Parathyroid adenoma (tissue), 2 donors: ENCODE measurements at regions not wholly inside any gene's neighbourhood (a gene's known extent, or its start where the extent isn't known, plus 50 kb on each side); places are given as distances from the start of the nearest gene placed in this dataset.

Source experiments
- H2AFZ ChIP-seq: fragments of 300-600 bp; sonication (generic); one replicate; pipeline ENCODE4 v1.7.0; 2017; ENCODE audit warnings: antibody characterized with exemption, mild to moderate bottlenecking
- H3K27ac ChIP-seq: fragments of 300-600 bp; sonication (generic); one replicate; pipeline ENCODE4 v1.7.0; 2017
- H3K27me3 ChIP-seq: fragments of 300-600 bp; sonication (generic); one replicate; pipeline ENCODE4 v1.7.0; 2017; ENCODE audit warnings: low read length; ENCODE audit not compliant: control insufficient read depth, insufficient read depth
- H3K36me3 ChIP-seq: fragments of 300-600 bp; sonication (generic); one replicate; pipeline ENCODE4 v1.7.0; 2017; ENCODE audit warnings: low read length; ENCODE audit not compliant: control insufficient read depth, insufficient read depth
- H3K4me1 ChIP-seq: fragments of 300-600 bp; sonication (generic); one replicate; pipeline ENCODE4 v1.7.0; 2017; ENCODE audit warnings: control low read depth
- H3K4me2 ChIP-seq: fragments of 300-600 bp; sonication (generic); one replicate; pipeline ENCODE4 v1.7.0; 2017; ENCODE audit warnings: low read length
- H3K4me3 ChIP-seq: fragments of 300-600 bp; sonication (generic); one replicate; pipeline ENCODE4 v1.7.0; 2017; ENCODE audit warnings: low read depth, low read length
- H3K79me2 ChIP-seq: fragments of 300-600 bp; sonication (generic); one replicate; pipeline ENCODE4 v1.7.0; 2017; ENCODE audit warnings: control low read depth
- H3K9ac ChIP-seq: fragments of 300-600 bp; sonication (generic); one replicate; pipeline ENCODE4 v1.7.0; 2017; ENCODE audit warnings: mild to moderate bottlenecking
- H3K9me3 ChIP-seq: fragments of 300-600 bp; sonication (generic); one replicate; pipeline ENCODE4 v1.7.0; 2017; ENCODE audit warnings: low read length; ENCODE audit not compliant: control insufficient read depth
- TF ChIP-seq, protein P1 (sequence below): fragments of 300-600 bp; sonication (generic); IDR thresholded peaks from one replicate; pipeline ENCODE4 v1.7.0; 2017; ENCODE audit warnings: antibody characterized with exemption, mild to moderate bottlenecking
- donor health status: primary hyperparathyroidism.

GRCh38 chr10:113967126-113967525 is 76.5 kb upstream of the ADRB1 start:
- Histone ChIP-seq H3K4me1 (no peaks in the 10 kb centered on the region), H3K27ac (no peak overlapping the region), H3K4me2 (no peak overlapping the region), H3K9me3 (no peaks in the 10 kb centered on the region), H3K9ac (no peak overlapping the region), H3K79me2 (no peaks in the 10 kb centered on the region), H3K36me3 (no peaks in the 10 kb centered on the region), H2AFZ (no peak overlapping the region), H3K27me3 (no peaks in the 10 kb centered on the region), H3K4me3 (no peak overlapping the region)
- TF ChIP-seq, protein P1, sequence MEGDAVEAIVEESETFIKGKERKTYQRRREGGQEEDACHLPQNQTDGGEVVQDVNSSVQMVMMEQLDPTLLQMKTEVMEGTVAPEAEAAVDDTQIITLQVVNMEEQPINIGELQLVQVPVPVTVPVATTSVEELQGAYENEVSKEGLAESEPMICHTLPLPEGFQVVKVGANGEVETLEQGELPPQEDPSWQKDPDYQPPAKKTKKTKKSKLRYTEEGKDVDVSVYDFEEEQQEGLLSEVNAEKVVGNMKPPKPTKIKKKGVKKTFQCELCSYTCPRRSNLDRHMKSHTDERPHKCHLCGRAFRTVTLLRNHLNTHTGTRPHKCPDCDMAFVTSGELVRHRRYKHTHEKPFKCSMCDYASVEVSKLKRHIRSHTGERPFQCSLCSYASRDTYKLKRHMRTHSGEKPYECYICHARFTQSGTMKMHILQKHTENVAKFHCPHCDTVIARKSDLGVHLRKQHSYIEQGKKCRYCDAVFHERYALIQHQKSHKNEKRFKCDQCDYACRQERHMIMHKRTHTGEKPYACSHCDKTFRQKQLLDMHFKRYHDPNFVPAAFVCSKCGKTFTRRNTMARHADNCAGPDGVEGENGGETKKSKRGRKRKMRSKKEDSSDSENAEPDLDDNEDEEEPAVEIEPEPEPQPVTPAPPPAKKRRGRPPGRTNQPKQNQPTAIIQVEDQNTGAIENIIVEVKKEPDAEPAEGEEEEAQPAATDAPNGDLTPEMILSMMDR = no peak

DNA sequence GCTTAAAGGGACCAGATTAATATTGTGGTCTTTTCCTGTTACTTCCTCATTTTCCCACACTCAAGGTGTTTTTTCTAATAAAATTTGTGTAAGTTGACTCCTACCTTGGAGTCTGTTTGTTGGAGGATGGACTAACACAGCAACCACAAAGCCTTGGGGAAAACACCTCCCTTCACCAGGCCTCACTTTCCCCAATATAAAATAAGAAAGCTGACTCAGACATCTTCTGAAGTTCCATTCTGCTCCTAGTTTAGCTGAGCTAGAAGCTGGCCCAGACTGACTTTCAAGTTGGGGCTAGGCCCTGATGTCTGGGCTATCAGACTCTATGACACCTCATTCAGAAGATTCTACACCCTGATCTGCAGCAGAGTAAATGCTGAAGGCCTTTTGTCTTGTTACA is 73.0 kb upstream of the ADRB1 start:
- Histone ChIP-seq H3K27me3 (no peaks in the 10 kb centered on the region), H3K36me3 (no peaks in the 10 kb centered on the region), H3K4me1 (no peaks in the 10 kb centered on the region), H3K9me3 (no peaks in the 10 kb centered on the region), H3K27ac (no peak overlapping the region), H3K4me3 (no peak overlapping the region), H3K4me2 (no peak overlapping the region), H3K9ac (no peak overlapping the region), H3K79me2 (no peaks in the 10 kb centered on the region), H2AFZ (no peak overlapping the region)
- TF ChIP-seq, protein P1 = no peak

GRCh38 chr10:113971349-113971973 is 72.2 kb upstream of the ADRB1 start:
- H3K4me2 ChIP-seq = no peak overlapping the region
- H2AFZ ChIP-seq = no peak overlapping the region
- TF ChIP-seq, protein P1 = no peak
- H3K36me3 ChIP-seq = no peaks in the 10 kb centered on the region
- H3K9me3 ChIP-seq = no peaks in the 10 kb centered on the region
- no peaks in the 10 kb centered on the region for H3K4me1 ChIP-seq
- no peak overlapping the region for H3K9ac ChIP-seq
- no peaks in the 10 kb centered on the region for H3K79me2 ChIP-seq
- H3K27ac ChIP-seq = no peak overlapping the region
- H3K27me3 ChIP-seq = no peaks in the 10 kb centered on the region
- H3K4me3 ChIP-seq = no peak overlapping the region

GRCh38 chr10:113977174-113977573 is 66.5 kb upstream of the ADRB1 start:
- Histone ChIP-seq H3K9me3 (no peaks in the 10 kb centered on the region), H3K79me2 (no peaks in the 10 kb centered on the region), H3K27ac (no peak overlapping the region), H3K36me3 (no peaks in the 10 kb centered on the region), H3K9ac (no peak overlapping the region), H2AFZ (no peak overlapping the region), H3K27me3 (no peaks in the 10 kb centered on the region), H3K4me2 (no peak overlapping the region), H3K4me3 (no peak overlapping the region), H3K4me1 (peaks cover 2% of the 10 kb centered on the region)
- TF ChIP-seq, protein P1 = no peak

DNA sequence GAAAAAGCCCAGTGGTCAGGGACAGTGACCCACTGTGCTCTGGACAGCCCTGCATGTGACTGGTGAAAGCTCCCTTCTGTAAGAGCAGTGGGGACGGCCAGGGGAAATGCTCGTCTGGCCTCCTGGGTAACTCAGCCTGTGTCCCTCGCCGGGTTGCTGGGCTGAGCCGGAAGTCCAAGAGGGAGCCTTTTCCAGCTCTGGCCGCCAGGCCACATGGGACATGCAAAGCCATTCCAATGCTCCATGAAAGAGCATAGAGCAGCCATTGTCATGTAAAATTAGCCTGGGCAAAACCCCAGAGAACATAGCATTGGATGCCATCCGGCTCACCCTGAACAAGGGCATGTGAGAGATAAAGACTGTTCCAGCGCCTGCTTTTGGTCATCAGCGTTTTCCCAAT is 64.9 kb upstream of the ADRB1 start:
- no peak overlapping the region for H2AFZ ChIP-seq
- H3K36me3 ChIP-seq = no peaks in the 10 kb centered on the region
- no peaks in the 10 kb centered on the region for H3K79me2 ChIP-seq
- H3K27ac ChIP-seq = no peak overlapping the region
- peaks cover 14% of the 10 kb centered on the region for H3K4me1 ChIP-seq
- TF ChIP-seq, protein P1 = no peak
- H3K27me3 ChIP-seq = no peaks in the 10 kb centered on the region
- no peak overlapping the region for H3K4me3 ChIP-seq
- H3K9me3 ChIP-seq = no peaks in the 10 kb centered on the region
- H3K4me2 ChIP-seq = no peak overlapping the region
- H3K9ac ChIP-seq = no peak overlapping the region
